ENCODE measurements at regions not wholly inside any gene's neighbourhood (a gene's known extent, or its start where the extent isn't known, plus 50 kb on each side); places are given as distances from the start of the nearest gene placed in this dataset.

DNA sequence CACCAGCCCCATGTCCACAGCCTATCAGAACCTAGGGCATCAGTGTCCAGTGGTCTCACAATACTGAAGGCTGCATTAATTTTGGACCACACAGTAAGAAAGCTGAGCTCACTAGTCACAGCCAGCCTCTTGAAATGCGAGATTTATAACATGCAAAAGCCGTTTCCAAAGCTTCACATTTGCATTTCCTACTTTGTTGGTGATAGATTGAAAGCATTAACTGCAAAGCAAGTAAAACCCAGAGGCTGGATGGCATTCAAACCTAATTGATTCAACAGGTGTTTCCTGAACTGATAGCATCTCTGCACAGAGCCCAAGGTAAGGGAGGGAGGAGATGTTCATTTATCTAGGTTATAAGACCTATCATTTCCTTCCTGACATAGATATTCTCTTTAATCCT lies 410.1 kb downstream of the OMA1 start:
- Histone ChIP-seq H3K27me3 (replicated peaks; ENCODE audit: insufficient read depth, low read depth, low read length, poor library complexity) (no peaks in the 10 kb centered on the region), H3K4me1 (ENCODE audit: insufficient read depth, low read length, poor library complexity, severe bottlenecking) (peaks cover 13% of the 10 kb centered on the region), H3K36me3 (ENCODE audit: insufficient read depth, low read length, poor library complexity, severe bottlenecking) (no peaks in the 10 kb centered on the region), H3K4me3 (ENCODE audit: low read depth, low read length, poor library complexity, severe bottlenecking) (no peak overlapping the region), H3K9me3 (ENCODE audit: low read depth, low read length, poor library complexity, severe bottlenecking) (no peaks in the 10 kb centered on the region), H3K27ac (ENCODE audit: low read depth, low read length, poor library complexity, severe bottlenecking) (no peak overlapping the region)
- TF ChIP-seq EZH2 (IDR thresholded peaks at IDR 0.05; ENCODE audit: borderline replicate concordance, low read depth, low read length, poor library complexity, severe bottlenecking): no peak
- TF ChIP-seq, protein P1, sequence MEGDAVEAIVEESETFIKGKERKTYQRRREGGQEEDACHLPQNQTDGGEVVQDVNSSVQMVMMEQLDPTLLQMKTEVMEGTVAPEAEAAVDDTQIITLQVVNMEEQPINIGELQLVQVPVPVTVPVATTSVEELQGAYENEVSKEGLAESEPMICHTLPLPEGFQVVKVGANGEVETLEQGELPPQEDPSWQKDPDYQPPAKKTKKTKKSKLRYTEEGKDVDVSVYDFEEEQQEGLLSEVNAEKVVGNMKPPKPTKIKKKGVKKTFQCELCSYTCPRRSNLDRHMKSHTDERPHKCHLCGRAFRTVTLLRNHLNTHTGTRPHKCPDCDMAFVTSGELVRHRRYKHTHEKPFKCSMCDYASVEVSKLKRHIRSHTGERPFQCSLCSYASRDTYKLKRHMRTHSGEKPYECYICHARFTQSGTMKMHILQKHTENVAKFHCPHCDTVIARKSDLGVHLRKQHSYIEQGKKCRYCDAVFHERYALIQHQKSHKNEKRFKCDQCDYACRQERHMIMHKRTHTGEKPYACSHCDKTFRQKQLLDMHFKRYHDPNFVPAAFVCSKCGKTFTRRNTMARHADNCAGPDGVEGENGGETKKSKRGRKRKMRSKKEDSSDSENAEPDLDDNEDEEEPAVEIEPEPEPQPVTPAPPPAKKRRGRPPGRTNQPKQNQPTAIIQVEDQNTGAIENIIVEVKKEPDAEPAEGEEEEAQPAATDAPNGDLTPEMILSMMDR (conservative IDR thresholded peaks at IDR 0.05; ENCODE audit: low read depth, low read length): no peak
- no peak for DNase-seq (ENCODE audit: low spot score)
- CTCF ChIA-PET: no interaction called here
- intact Hi-C loops (cut with micrococcal nuclease; ENCODE audit: unreplicated experiment): no loop called here
- BruUV-seq (replicated peaks): no TSS peak
- POLR2A ChIA-PET (ENCODE audit: low non-redundant PET): no interaction called here

- H3K27me3 ChIP-seq (replicated peaks; ENCODE audit: insufficient read depth, low read depth, low read length, poor library complexity): no peaks in the 10 kb centered on the region
- CTCF ChIA-PET: no interaction called here
- peaks cover 13% of the 10 kb centered on the region for H3K4me1 ChIP-seq (ENCODE audit: insufficient read depth, low read length, poor library complexity, severe bottlenecking)
- H3K9me3 ChIP-seq (ENCODE audit: low read depth, low read length, poor library complexity, severe bottlenecking): no peaks in the 10 kb centered on the region
- H3K36me3 ChIP-seq (ENCODE audit: insufficient read depth, low read length, poor library complexity, severe bottlenecking): no peaks in the 10 kb centered on the region
- no peak for TF ChIP-seq EZH2 (IDR thresholded peaks at IDR 0.05; ENCODE audit: borderline replicate concordance, low read depth, low read length, poor library complexity, severe bottlenecking)
- TF ChIP-seq, protein P1 (conservative IDR thresholded peaks at IDR 0.05; ENCODE audit: low read depth, low read length): no peak
- no peak for DNase-seq (ENCODE audit: low spot score)
- H3K27ac ChIP-seq (ENCODE audit: low read depth, low read length, poor library complexity, severe bottlenecking): no peak overlapping the region
- no peak overlapping the region for H3K4me3 ChIP-seq (ENCODE audit: low read depth, low read length, poor library complexity, severe bottlenecking)
- intact Hi-C loops (cut with micrococcal nuclease; ENCODE audit: unreplicated experiment): no loop called here
- POLR2A ChIA-PET (ENCODE audit: low non-redundant PET): no interaction called here
- no TSS peak for BruUV-seq (replicated peaks)
Measured at GRCh38 chr1:58135821-58136321, 410.7 kb downstream of the OMA1 start.

GRCh38 chr1:58133562-58133961 lies 413.0 kb downstream of the OMA1 start:
- TF ChIP-seq EZH2 (IDR thresholded peaks at IDR 0.05; ENCODE audit: borderline replicate concordance, low read depth, low read length, poor library complexity, severe bottlenecking): no peak
- TF ChIP-seq, protein P1 (conservative IDR thresholded peaks at IDR 0.05; ENCODE audit: low read depth, low read length): no peak
- no peak for DNase-seq (ENCODE audit: low spot score)
- Histone ChIP-seq H3K4me3 (ENCODE audit: low read depth, low read length, poor library complexity, severe bottlenecking) (no peak overlapping the region), H3K4me1 (ENCODE audit: insufficient read depth, low read length, poor library complexity, severe bottlenecking) (peaks cover 13% of the 10 kb centered on the region), H3K27ac (ENCODE audit: low read depth, low read length, poor library complexity, severe bottlenecking) (no peak overlapping the region), H3K36me3 (ENCODE audit: insufficient read depth, low read length, poor library complexity, severe bottlenecking) (no peaks in the 10 kb centered on the region), H3K9me3 (ENCODE audit: low read depth, low read length, poor library complexity, severe bottlenecking) (no peaks in the 10 kb centered on the region), H3K27me3 (replicated peaks; ENCODE audit: insufficient read depth, low read depth, low read length, poor library complexity) (no peaks in the 10 kb centered on the region)
- intact Hi-C loops (cut with micrococcal nuclease; ENCODE audit: unreplicated experiment): no loop called here
- POLR2A ChIA-PET (ENCODE audit: low non-redundant PET): no interaction called here
- BruUV-seq (replicated peaks): no TSS peak
- CTCF ChIA-PET: no interaction called here
